CD4-positive, alpha-beta T cell treated with Interleukin-21 for 1 hour (primary cell): ENCODE measurements at regions not wholly inside any gene's neighbourhood (a gene's known extent, or its start where the extent isn't known, plus 50 kb on each side); places are given as distances from the start of the nearest gene placed in this dataset.
"Not testable (repeated sequence)": the region's sequence is repeated elsewhere in the genome, so short reads cannot be mapped to it uniquely, and the experiment has no call there.

Experiments
- DNase-seq: peaks from one replicate; pipeline ENCODE4 v3.0.0-alpha.2; 2020

GRCh38 chr4:122100508-122100907 lies 51.6 kb upstream of the BLTP1 start:
- DNase-seq = no peak

GRCh38 chr4:122099896-122100295 lies 52.2 kb upstream of the BLTP1 start:
- DNase-seq = no peak

- DNase-seq = no peak
Observed at GRCh38 chr4:122091836-122092405, 60.2 kb upstream of the BLTP1 start.

DNA sequence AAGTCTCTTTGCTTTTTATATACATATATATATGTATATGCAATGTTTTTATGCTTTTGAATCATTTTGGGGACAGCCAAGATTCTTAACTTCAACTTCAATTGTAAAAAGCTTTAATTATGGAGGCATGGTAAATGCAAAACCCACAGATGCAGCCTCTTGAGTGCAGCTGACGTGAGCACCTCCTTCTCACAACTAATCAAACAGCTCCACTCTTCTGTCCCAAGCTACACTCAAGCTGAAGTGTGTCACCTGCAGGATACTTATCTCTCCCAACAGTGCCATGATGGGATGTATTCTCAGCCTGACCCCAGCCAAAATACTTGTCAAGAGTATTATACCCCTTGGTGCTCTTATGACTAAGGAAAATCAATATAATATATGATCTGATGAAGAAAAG lies 60.7 kb upstream of the BLTP1 start:
- no peak for DNase-seq

DNA sequence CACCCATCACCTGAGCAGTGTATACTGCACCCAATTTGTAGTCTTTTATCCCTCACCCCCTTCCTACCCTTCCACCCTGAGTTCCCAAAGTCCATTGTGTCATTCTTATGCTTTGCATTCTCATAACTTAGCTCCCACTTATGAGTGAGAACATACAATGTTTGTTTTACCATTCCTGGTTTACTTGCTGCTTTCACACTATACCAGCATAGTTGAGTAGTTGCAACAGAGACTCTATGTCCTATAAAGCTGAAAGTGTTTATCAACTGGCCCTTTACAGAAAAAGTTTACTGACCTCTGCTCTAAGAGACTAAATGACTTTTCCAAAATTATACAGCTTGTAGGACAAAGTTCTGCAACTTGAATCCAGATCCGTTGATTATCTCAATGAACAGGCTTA lies 61.1 kb upstream of the BLTP1 start:
- DNase-seq = no peak

DNA sequence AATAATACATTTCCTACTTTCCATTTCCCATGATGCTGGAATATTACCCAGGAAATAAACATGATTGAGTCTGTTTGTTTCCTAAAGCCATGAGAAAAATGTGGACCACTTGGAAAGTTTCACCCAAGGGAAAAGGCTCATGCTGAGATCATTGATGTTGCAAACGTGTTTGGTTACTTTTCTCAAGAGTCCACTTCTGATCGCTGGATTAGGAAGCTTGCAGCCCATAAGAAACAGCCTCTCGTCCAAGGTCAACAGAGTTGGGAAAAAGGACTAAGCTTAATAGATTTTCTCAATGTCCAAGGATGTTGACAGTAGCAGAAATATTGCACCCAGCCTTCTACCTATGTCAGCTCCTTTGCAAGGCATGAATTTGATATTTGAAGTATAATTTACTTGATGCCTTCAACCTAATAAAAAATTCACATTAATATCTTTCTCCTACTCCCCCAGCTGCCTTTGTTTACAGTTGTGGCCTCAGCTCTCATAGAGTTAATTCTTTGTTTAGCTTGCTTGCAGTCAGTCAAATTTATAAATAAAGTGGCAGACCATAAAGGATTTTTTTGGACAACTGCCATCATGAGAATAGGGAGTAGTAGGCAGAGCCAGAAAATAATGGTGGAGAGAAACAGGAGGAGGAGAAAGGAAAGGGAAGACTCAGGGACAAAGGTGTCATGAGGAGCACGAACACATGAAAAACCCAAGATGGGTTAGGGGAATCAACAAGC lies 65.6 kb upstream of the BLTP1 start:
- DNase-seq = no peak

DNA sequence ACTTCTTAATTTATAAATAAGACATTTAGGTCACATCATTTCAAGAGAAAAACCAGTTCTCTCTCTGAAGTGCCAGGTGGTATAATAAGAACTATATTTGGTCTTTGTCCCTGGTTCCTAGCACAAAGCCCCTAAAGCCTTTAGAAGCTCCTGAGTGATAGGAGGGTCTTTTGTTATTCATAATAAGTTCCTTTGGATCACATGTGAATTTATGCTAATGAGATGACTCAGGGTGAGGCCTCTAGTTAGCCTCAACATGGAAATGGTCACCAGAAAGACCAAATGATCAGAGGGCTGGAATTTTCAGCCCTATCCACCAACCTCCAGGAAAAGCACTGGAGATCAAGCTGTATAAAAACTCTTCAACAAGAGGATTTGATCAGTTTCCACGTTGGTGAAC lies 68.1 kb upstream of the BLTP1 start:
- no peak for DNase-seq

- DNase-seq = no peak
Observed at GRCh38 chr4:122083351-122083750, 68.8 kb upstream of the BLTP1 start.

DNA sequence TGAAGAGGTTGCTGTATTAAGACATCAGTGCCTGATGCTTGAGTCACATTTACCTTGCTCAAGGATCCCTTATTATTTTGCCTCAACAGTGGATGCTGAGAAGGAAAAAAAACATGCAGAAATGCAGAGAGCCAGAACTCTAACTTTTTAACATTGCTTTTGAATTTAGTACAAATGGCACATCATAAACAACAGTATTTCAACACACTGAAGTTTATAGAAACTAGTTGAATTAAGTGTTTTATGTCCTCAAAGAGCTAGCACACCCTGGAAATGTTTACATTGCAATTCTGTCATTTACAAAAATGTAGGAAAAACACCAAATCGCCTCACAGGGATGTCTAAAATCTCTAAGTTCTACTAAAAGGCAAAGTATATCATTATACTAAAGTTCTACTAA lies 69.5 kb upstream of the BLTP1 start:
- DNase-seq = no peak

DNA sequence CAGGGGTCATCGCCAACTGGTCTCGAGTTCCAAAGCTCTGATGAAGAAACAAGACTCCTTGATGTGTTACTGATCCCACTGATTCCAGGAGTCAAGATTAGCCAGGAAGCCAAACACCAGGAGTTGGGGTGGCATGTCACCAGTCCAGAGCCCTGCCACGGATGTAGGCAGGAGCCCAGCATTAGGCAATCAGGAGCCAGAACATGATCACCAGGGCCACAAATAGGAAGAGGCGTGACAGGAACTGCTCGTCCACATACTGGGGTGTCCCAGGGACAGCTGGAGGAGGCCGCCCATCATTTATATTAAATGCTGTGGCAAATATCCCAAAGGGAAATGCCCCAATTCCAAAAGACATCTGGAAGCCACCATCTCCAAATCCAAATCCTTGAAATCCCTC lies 74.5 kb upstream of the BLTP1 start:
- not testable (repeated sequence) for DNase-seq

DNA sequence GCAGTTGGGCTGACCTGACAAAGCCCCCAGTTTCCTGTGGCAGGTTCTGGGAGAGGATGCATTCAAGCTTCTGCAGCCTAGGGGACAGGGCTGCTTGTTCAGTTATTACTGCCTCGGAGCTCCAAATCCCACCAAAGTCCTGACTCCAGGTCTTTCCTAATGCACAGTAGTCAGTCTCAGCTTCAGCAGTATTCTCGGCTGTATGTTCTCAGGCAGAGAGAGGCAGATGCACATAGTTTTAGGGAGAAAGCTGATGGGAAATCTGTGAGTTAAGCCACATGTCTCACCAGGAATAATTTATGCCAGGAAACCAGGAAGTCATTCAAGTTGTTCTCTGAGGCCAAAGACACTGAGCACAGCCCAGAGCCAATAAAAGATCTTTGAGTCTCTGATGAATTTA lies 75.3 kb upstream of the BLTP1 start:
- not testable (repeated sequence) for DNase-seq

DNA sequence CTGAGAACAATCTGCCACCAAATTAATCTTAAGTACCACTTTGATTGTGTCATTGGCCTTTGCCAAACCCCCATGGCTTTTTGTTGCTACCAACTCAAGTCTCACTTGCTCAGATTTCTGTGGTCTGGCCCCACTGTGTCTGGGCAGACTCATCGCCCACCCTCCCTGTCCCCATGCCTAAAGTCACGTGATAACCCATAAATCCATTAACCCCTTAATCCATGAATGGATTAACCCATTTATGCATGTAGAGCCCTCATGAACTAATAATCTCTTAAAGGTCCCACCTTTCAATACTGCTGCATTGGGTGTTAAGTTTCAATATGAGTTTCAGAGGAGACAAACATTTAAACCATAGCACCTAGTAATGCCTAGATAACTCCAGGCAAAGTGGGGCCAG lies 78.5 kb upstream of the BLTP1 start:
- no peak for DNase-seq

GRCh38 chr4:122065915-122066314 lies 86.2 kb upstream of the BLTP1 start:
- no peak for DNase-seq

- no peak for DNase-seq
Observed at GRCh38 chr4:122065149-122065548, 87.0 kb upstream of the BLTP1 start.

DNA sequence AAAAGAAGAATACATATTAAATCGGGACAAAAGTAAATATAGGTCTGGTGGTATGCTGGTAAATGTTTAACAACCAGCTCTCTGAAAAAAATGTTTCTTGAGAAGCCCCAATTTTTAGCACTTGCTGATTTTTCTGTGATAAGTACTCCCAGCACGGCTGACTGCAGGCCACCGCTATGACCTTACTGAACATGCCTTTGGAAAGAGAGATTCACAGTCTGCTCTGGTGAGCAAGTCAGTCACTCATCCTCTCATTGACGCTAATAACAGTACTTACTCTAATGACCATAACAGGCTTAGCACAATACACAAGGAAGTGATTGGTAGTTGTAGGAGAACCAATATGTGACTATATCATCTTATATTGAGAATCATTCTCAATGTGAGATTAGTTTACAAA lies 98.9 kb upstream of the BLTP1 start:
- no peak for DNase-seq

DNA sequence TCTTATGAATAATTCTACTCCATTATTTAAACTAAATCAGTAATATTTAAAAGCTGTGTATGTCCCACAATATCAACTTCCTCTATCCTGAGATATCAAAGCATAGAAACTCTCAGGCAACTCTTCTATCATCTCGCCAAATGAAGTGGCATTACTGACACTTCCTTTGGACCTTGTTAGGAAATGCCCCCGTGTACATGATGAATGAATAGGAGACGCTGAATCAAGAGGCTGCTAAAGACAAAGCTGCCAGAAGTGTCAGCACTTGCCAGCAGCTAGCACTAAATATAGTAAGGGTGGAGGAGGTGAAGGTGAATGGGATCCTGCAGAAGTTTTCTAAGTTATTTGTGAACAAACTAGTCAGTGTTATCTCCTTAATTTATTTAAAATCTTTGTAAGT lies 99.5 kb upstream of the BLTP1 start:
- no peak for DNase-seq

GRCh38 chr4:122050841-122051240 lies 99.0 kb upstream of the TRPC3 start:
- no peak for DNase-seq

- no peak for DNase-seq
Observed at GRCh38 chr4:122047456-122048425, 95.9 kb upstream of the TRPC3 start.

GRCh38 chr4:122046255-122046654 lies 94.4 kb upstream of the TRPC3 start:
- DNase-seq = no peak

DNA sequence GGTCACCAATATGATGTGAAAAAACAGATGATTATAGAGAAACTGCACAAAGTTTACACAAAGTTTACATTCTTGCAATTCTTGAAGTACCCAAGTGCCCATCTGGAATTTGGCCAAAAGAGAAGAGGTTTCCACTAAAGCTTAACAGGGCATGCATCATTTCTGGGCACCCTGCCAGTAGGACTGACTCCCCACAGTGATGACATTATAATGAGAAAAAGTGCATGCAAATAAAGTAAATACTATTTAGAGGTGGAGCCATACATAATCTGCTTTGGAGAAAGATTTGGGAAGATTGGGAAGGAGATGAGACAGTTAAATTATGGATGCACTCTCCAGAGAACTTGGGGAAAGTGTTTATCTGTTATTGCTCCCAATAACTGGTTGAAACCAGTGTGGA lies 93.7 kb upstream of the TRPC3 start:
- no peak for DNase-seq

GRCh38 chr4:122044501-122044900 lies 92.6 kb upstream of the TRPC3 start:
- no peak for DNase-seq

DNA sequence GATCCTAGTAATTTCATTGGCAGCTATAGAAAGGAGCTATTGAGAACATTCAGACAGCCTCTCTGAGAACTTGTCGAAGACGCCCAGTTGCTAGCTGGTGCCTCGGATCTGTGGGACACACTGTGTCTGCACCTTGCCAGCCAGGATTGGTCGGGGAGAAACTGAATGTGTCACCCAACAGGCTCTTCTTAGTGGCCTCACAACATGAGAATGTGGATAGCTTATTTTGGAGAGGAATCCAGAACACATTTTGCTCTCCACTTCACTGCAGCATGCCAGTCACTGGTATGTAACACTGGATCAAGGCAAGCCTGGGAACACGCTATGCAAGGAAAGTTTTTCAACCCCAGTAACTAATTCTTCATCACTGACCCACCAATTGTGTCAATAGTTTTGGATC lies 89.5 kb upstream of the TRPC3 start:
- no peak for DNase-seq

DNA sequence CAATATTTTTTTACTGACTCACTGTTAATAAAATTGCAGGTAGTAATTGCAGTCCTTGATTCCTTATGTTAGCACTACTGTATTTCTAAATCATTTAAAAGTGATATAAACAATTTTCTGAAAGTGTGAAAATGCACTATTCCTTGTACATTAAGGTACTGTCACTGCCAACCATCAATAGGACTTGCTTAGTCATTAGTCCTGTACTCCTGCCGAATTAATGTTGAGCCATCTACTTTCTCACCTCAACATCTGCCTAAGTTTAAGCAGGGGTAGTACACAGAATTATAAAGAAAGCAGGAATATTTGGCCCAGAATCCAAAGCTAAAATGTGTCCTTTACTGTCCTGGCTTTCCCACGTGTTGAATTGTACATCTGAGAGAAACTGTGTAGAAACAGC lies 87.0 kb upstream of the TRPC3 start:
- DNase-seq = no peak

DNA sequence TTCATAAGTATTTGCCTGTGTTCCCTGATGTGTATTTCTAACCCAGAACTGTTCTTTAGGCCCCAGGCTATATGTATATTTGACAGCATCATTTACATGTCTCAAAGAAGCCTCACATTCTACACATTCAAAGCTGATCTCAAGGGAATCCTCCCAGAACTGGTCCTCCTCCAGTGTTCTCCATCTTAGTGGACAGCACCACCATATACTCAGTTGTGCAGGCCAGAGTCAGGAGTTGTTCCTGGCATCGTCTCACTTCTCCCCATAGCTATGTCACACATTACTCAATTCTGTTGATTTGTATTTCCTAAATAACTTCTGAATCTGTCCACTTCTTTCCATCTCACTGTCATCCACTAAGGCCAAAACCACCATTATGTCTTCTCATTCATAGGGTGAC lies 82.8 kb upstream of the TRPC3 start:
- DNase-seq = no peak
